ENCODE measurements at regions not wholly inside any gene's neighbourhood (a gene's known extent, or its start where the extent isn't known, plus 50 kb on each side); places are given as distances from the start of the nearest gene placed in this dataset.

GRCh38 chr13:104251931-104252330 lies 1185.7 kb upstream of the SLC10A2 start:
- no peak overlapping the region for H3K27ac Mint-ChIP-seq
- no peak overlapping the region for H3K4me3 Mint-ChIP-seq
- no peaks in the 10 kb centered on the region for H3K4me1 ChIP-seq (ENCODE audit: control insufficient read depth, insufficient read depth, low read length, poor library complexity, severe bottlenecking)
- H3K36me3 Mint-ChIP-seq: no peaks in the 10 kb centered on the region
- no peaks in the 10 kb centered on the region for H3K27me3 ChIP-seq (ENCODE audit: control insufficient read depth, insufficient read depth, low read length)
- DNase-seq (no peak), ATAC-seq (ENCODE audit: low read depth in 2 of 2) (no peak)
- peaks cover 0 to 10% (median 2%) of the 10 kb centered on the region in 7 donors for H3K9me3 Mint-ChIP-seq
- H3K9me3 ChIP-seq (ENCODE audit: control insufficient read depth in 2 of 2, low read length in 2 of 2): no peaks in the 10 kb centered on the region
- H3K27me3 Mint-ChIP-seq: no peaks in the 10 kb centered on the region
- no peak overlapping the region for H3K27ac ChIP-seq (ENCODE audit: insufficient read depth, low read length, poor library complexity, severe bottlenecking)
- no peaks in the 10 kb centered on the region for H3K36me3 ChIP-seq (ENCODE audit: control insufficient read depth, insufficient read depth, low read length)
- H3K4me1 Mint-ChIP-seq: no peaks in the 10 kb centered on the region
- no peak overlapping the region for H3K4me3 ChIP-seq (ENCODE audit: low read depth, low read length)

DNA sequence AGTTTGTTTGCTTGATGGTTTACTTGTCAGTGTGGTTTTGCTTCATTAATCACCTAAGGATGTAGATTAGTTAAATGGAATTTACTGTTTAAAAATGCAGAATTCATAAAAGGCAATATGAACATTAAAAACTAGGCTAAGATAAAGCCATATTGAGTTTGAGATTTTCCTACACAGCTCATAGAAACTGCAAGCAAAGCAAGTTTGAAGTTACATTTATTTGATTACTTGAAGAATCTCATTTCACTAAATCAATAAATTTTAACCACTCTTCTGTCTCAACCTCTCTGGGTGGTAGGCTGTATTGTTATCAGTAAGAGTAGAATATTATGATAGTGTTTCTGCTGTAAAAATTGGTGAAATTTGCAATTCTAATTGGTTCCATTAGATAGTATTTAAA lies 1180.7 kb upstream of the SLC10A2 start:
- no peaks in the 10 kb centered on the region for H3K36me3 ChIP-seq (ENCODE audit: control insufficient read depth, insufficient read depth, low read length)
- no peaks in the 10 kb centered on the region for H3K4me1 ChIP-seq (ENCODE audit: control insufficient read depth, insufficient read depth, low read length, poor library complexity, severe bottlenecking)
- no peak for ATAC-seq (ENCODE audit: low read depth in 2 of 2)
- no peak overlapping the region for H3K4me3 ChIP-seq (ENCODE audit: low read depth, low read length)
- no peaks in the 10 kb centered on the region for H3K36me3 Mint-ChIP-seq
- no peak overlapping the region for H3K27ac Mint-ChIP-seq
- no peaks in the 10 kb centered on the region for H3K27me3 ChIP-seq (ENCODE audit: control insufficient read depth, insufficient read depth, low read length)
- H3K27me3 Mint-ChIP-seq: no peaks in the 10 kb centered on the region
- H3K9me3 Mint-ChIP-seq: peaks cover 0 to 11% (median 0%) of the 10 kb centered on the region in 7 donors
- H3K27ac ChIP-seq (ENCODE audit: insufficient read depth, low read length, poor library complexity, severe bottlenecking): no peak overlapping the region
- no peaks in the 10 kb centered on the region for H3K4me1 Mint-ChIP-seq
- H3K9me3 ChIP-seq (ENCODE audit: control insufficient read depth in 2 of 2, low read length in 2 of 2): no peaks in the 10 kb centered on the region
- H3K4me3 Mint-ChIP-seq: no peak overlapping the region
- DNase-seq: no peak

DNA sequence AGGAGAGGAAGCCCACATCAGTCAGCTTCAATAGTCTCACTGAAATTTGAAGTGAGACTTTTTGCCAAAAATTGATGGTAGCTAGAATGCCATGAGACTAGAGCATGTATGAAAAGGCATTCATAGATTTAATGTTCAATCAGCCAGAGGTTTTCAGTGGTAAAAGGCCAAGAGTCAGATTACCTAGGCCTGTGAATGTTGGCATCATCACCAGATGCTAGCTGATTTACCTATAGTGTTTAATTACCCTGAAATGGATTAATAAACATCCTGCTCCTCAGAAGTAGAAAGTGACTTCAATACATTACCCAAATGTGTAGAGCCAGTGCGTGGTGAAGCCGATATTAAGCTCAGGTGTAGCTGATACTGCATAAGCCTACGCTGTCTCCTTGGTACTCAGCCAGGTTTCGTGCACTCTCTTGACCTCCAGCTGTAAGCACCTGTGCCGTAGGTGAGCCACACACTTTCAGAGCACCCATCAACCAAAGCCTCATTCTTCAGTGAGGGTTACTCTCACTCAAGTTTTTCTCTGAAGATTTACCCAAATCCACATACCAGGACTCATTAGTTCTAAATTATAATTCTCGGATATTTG lies 1140.3 kb upstream of the SLC10A2 start:
- DNase-seq (no peak), ATAC-seq (ENCODE audit: low read depth in 2 of 2) (no peak)
- H3K9me3 Mint-ChIP-seq: peaks cover 0 to 13% (median 8%) of the 10 kb centered on the region in 7 donors
- H3K27me3 Mint-ChIP-seq: no peaks in the 10 kb centered on the region
- H3K4me3 Mint-ChIP-seq: no peak overlapping the region
- Histone ChIP-seq H3K36me3 (ENCODE audit: control insufficient read depth, insufficient read depth, low read length) (no peaks in the 10 kb centered on the region), H3K9me3 (ENCODE audit: control insufficient read depth in 2 of 2, low read length in 2 of 2) (no peaks in the 10 kb centered on the region), H3K27ac (ENCODE audit: insufficient read depth, low read length, poor library complexity, severe bottlenecking) (no peak overlapping the region), H3K4me3 (ENCODE audit: low read depth, low read length) (no peak overlapping the region), H3K4me1 (ENCODE audit: control insufficient read depth, insufficient read depth, low read length, poor library complexity, severe bottlenecking) (no peaks in the 10 kb centered on the region), H3K27me3 (ENCODE audit: control insufficient read depth, insufficient read depth, low read length) (no peaks in the 10 kb centered on the region)
- no peaks in the 10 kb centered on the region for H3K36me3 Mint-ChIP-seq
- H3K4me1 Mint-ChIP-seq: no peaks in the 10 kb centered on the region
- H3K27ac Mint-ChIP-seq: no peak overlapping the region

- ATAC-seq (ENCODE audit: low read depth in 2 of 2): no peak
- no peak for DNase-seq
- H3K4me3 ChIP-seq (ENCODE audit: low read depth, low read length): no peak overlapping the region
- H3K9me3 ChIP-seq (ENCODE audit: control insufficient read depth in 2 of 2, low read length in 2 of 2): peaks cover 0 to 3% of the 10 kb centered on the region in 2 experiments
- H3K27me3 ChIP-seq (ENCODE audit: control insufficient read depth, insufficient read depth, low read length): no peaks in the 10 kb centered on the region
- H3K36me3 ChIP-seq (ENCODE audit: control insufficient read depth, insufficient read depth, low read length): no peaks in the 10 kb centered on the region
- Mint-ChIP-seq H3K4me3 (no peak overlapping the region), H3K27ac (no peak overlapping the region), H3K4me1 (no peaks in the 10 kb centered on the region), H3K36me3 (no peaks in the 10 kb centered on the region), H3K27me3 (no peaks in the 10 kb centered on the region), H3K9me3 (peaks cover 0 to 13% (median 8%) of the 10 kb centered on the region in 7 donors)
- H3K4me1 ChIP-seq (ENCODE audit: control insufficient read depth, insufficient read depth, low read length, poor library complexity, severe bottlenecking): no peaks in the 10 kb centered on the region
- H3K27ac ChIP-seq (ENCODE audit: insufficient read depth, low read length, poor library complexity, severe bottlenecking): no peak overlapping the region
Observed at GRCh38 chr13:104204177-104204576, 1138.0 kb upstream of the SLC10A2 start.

- DNase-seq (no peak), ATAC-seq (ENCODE audit: low read depth in 2 of 2) (no peak)
- Mint-ChIP-seq H3K36me3 (no peaks in the 10 kb centered on the region), H3K27ac (no peak overlapping the region), H3K4me3 (no peak overlapping the region), H3K27me3 (no peaks in the 10 kb centered on the region), H3K4me1 (no peaks in the 10 kb centered on the region), H3K9me3 (peaks cover 0 to 19% (median 3%) of the 10 kb centered on the region in 7 donors)
- no peaks in the 10 kb centered on the region for H3K27me3 ChIP-seq (ENCODE audit: control insufficient read depth, insufficient read depth, low read length)
- H3K36me3 ChIP-seq (ENCODE audit: control insufficient read depth, insufficient read depth, low read length): no peaks in the 10 kb centered on the region
- H3K9me3 ChIP-seq (ENCODE audit: control insufficient read depth in 2 of 2, low read length in 2 of 2): peaks cover 0 to 3% of the 10 kb centered on the region in 2 experiments
- H3K4me1 ChIP-seq (ENCODE audit: control insufficient read depth, insufficient read depth, low read length, poor library complexity, severe bottlenecking): no peaks in the 10 kb centered on the region
- no peak overlapping the region for H3K27ac ChIP-seq (ENCODE audit: insufficient read depth, low read length, poor library complexity, severe bottlenecking)
- no peak overlapping the region for H3K4me3 ChIP-seq (ENCODE audit: low read depth, low read length)
Observed at GRCh38 chr13:104198801-104199200, 1132.6 kb upstream of the SLC10A2 start.

DNA sequence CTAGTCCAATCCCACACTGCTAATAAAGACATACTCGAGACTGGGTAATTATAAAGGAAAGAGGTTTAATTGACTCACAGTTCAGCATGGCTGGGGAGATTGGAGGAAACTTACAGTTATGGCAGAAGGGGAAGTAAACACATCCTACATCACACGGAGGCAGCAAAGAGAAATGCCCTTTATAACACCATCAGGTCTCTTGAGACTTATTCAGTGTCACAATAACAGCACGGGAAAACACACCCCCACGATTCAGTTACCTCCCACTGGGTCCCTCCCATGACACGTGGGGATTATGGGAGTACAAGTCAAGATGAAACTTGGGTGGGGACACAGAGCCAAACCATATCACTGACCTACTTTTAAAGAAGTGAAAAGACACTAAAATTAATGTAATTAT lies 1130.4 kb upstream of the SLC10A2 start:
- Mint-ChIP-seq H3K4me3 (no peak overlapping the region), H3K27me3 (no peaks in the 10 kb centered on the region), H3K9me3 (peaks cover 0 to 14% (median 6%) of the 10 kb centered on the region in 7 donors), H3K27ac (no peak overlapping the region), H3K36me3 (no peaks in the 10 kb centered on the region), H3K4me1 (no peaks in the 10 kb centered on the region)
- H3K4me3 ChIP-seq (ENCODE audit: low read depth, low read length): no peak overlapping the region
- no peaks in the 10 kb centered on the region for H3K27me3 ChIP-seq (ENCODE audit: control insufficient read depth, insufficient read depth, low read length)
- ATAC-seq (ENCODE audit: low read depth in 2 of 2) (no peak), DNase-seq (no peak)
- no peaks in the 10 kb centered on the region for H3K4me1 ChIP-seq (ENCODE audit: control insufficient read depth, insufficient read depth, low read length, poor library complexity, severe bottlenecking)
- no peak overlapping the region for H3K27ac ChIP-seq (ENCODE audit: insufficient read depth, low read length, poor library complexity, severe bottlenecking)
- H3K9me3 ChIP-seq (ENCODE audit: control insufficient read depth in 2 of 2, low read length in 2 of 2): peaks cover 0 to 8% of the 10 kb centered on the region in 2 experiments
- H3K36me3 ChIP-seq (ENCODE audit: control insufficient read depth, insufficient read depth, low read length): no peaks in the 10 kb centered on the region

DNA sequence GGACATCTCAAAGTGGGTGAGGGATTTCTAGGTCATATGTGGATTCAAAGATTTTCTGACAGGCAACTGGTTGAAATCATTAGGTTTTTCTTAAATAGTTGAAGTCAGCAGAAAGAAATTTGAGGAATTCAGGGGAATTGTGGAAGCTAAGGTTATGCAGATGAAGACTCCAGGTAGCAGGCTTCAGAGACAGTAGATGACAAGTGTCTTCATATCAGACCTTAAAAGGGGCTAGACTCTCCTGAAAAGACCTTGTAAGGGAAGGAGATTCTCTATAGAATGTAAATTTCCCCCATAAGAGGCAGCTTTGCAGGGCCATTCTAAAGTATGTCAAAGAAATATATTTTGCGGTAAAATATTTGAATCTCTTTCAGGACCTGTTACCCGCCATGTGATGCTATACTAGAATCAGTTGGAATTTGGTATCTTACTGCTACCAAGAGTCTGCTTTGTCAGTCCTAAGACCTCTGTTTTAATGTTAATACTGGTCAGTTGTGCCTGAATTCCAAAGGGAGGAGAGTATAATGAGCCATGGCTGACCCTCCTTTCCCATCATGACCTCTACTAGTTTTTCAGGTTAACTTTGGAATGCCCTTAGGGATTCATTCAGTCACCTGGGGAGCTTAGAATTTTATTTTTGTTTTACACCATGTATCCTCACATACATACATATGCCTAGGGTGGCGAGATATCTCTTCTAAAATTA lies 1115.5 kb upstream of the SLC10A2 start:
- H3K9me3 Mint-ChIP-seq: peaks cover 0 to 30% (median 6%) of the 10 kb centered on the region in 7 donors
- Histone ChIP-seq H3K4me1 (ENCODE audit: control insufficient read depth, insufficient read depth, low read length, poor library complexity, severe bottlenecking) (no peaks in the 10 kb centered on the region), H3K4me3 (ENCODE audit: low read depth, low read length) (no peak overlapping the region), H3K36me3 (ENCODE audit: control insufficient read depth, insufficient read depth, low read length) (no peaks in the 10 kb centered on the region), H3K27ac (ENCODE audit: insufficient read depth, low read length, poor library complexity, severe bottlenecking) (no peak overlapping the region), H3K9me3 (ENCODE audit: control insufficient read depth in 2 of 2, low read length in 2 of 2) (peaks cover 0 to 3% of the 10 kb centered on the region in 2 experiments), H3K27me3 (ENCODE audit: control insufficient read depth, insufficient read depth, low read length) (no peaks in the 10 kb centered on the region)
- H3K27me3 Mint-ChIP-seq: no peaks in the 10 kb centered on the region
- no peak overlapping the region for H3K27ac Mint-ChIP-seq
- DNase-seq: no peak
- no peaks in the 10 kb centered on the region for H3K4me1 Mint-ChIP-seq
- no peak for ATAC-seq (ENCODE audit: low read depth in 2 of 2)
- H3K4me3 Mint-ChIP-seq: no peak overlapping the region
- no peaks in the 10 kb centered on the region for H3K36me3 Mint-ChIP-seq

All from CD4-positive, CD25-positive, alpha-beta regulatory T cell (primary cell).